ENCODE measurements at regions not wholly inside any gene's neighbourhood (a gene's known extent, or its start where the extent isn't known, plus 50 kb on each side); places are given as distances from the start of the nearest gene placed in this dataset.

DNA sequence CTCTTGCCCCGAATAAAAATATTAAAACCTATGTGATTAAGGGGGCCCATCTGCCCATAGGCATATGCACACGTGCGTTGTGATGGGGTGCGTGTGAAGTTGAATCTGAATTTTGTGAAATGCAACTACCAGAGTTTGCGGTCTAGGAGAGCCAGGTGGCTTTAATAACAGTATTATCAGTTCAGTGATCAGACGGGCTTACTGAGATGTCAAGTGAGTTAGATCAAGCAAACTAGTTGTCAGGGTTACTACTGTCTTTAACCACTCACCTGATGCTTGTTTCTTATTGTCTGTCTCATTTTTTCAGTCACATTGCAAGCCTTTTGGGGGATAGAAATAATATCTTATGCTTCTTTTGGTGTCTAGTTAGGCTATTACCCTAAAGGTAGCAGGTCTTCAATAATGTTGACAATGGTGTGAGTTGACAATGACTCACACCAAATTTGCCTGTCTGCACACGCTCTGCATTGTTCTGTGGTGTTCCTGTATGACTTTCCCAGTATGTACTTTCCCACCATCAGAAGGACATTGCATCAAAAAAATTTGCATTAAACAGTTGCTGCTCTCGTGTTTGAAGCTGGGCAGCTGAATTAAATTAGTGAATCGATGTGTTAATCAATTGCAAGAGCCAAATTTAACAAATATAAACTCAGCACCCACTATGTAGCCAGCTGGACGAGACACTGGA is 103.1 kb upstream of the NAA20 start:
- Histone ChIP-seq H3K36me3 (peaks cover 0 to 6% (median 0%) of the 10 kb centered on the region in 9 donors), H3K9me3 (no peaks in the 10 kb centered on the region), H3K4me3 (no peak overlapping the region), H3K27ac (peak overlapping the region in 3 of 12 donors; percentile 30 to 89 (median 55)), H3K27me3 (no peaks in the 10 kb centered on the region), H3K4me1 (peaks cover 3 to 99% (median 69%) of the 10 kb centered on the region in 12 donors)
- no peak for DNase-seq
- 86 to 89% (median 88%) methylated on average over 10 of the region's 10 CpGs for WGBS, 4 donors
- TF ChIP-seq POLR2A (IDR thresholded peaks at IDR 0.05), result no peak
- intact Hi-C loops (cut with DNase I), result no loop called here
- ATAC-seq, result no peak

DNA sequence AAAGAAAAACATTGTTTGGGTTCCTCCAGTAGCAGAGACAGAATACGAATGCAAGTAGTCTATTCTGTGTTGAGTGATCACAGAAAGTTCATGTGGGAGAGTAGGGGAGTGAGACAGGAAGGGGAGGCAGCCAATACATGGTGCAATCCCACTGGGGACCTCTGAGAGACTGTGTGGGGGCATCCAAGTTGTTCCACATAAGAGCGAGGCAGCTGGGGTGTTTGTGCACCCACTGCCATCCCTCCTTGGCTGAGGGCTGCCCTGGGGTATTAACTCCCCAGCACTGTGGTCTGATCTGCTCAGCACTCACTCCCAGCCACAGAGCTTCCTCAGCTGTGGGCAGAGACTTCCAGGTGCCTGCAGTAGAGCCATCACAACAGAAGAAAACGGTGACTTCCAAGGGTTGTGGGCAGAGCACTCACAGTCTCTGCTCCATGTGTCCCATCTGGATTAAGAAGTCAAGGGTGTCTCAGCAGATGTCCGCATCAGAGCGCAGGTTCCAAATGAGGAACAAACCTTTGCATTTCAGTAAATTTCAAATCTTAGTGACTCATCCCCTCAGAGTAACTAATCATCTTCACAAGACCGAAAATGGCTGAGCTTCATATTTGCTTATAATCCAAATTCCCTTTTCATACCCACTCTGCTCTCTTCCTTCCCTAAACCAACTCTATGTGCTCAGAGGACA is 101.9 kb upstream of the NAA20 start:
- intact Hi-C loops (cut with DNase I), result no loop called here

DNA sequence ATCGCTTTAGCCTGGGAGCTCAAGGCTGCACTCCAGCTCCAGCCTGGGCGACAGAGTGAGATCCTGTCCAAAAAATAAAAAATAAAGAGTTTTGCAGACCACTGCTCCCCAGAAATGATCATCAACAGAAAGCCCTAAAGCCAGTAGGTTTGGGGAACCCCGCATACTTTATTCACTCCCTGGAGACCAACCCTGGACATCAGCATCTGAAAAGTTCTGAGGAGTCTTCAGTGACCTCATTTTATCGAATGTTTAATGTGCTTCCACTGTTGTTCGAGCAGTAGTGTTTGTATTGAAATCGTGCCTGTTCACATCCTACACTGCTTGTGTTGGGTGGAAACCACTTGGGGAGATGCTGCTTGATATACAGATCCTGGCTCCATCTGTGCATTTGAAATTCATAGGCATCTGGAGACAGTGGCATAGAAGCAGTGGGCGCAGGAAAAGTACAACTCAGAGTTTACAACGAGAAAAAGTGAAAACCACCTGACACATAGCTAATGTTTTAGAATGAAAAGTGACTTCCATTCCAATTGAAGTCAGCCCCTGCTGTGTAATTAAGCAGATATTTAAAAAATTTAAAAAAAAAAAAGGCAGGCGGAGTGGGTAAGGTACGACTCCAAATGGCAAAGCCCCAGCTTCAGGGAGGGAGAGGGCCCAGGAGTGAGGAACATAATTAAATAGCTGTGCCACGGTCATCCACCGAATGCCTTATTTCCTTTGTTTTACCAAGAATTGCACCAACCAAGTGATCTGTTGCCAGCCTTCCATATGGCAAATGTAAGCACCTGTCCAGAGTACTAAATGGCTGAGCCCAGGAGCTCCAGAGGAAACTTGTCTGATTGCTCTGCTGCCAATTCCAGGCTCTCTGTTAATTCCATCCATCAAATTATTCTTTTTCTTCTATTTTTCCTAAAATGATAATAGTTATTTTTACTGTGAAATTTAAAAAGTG is 100.4 kb upstream of the NAA20 start:
- H3K27ac ChIP-seq, result peak overlapping the region in 7 of 12 donors; percentile 11 to 89 (median 33)

More for the DNA sequence above, 101.9 kb upstream of the NAA20 start:
- ATAC-seq (peak in 3 of 4 donors; percentile 23 to 72 (median 55)), DNase-seq (no peak)
- Histone ChIP-seq H3K27me3 (no peaks in the 10 kb centered on the region), H3K4me1 (peaks cover 3 to 91% (median 67%) of the 10 kb centered on the region in 12 donors), H3K27ac (peak overlapping the region in 10 of 12 donors; percentile 0 to 89 (median 38)), H3K36me3 (peaks cover 0 to 6% (median 0%) of the 10 kb centered on the region in 9 donors), H3K4me3 (peak overlapping the region in 1 of 12 donors; percentile 2), H3K9me3 (no peaks in the 10 kb centered on the region)
- TF ChIP-seq, protein P1, sequence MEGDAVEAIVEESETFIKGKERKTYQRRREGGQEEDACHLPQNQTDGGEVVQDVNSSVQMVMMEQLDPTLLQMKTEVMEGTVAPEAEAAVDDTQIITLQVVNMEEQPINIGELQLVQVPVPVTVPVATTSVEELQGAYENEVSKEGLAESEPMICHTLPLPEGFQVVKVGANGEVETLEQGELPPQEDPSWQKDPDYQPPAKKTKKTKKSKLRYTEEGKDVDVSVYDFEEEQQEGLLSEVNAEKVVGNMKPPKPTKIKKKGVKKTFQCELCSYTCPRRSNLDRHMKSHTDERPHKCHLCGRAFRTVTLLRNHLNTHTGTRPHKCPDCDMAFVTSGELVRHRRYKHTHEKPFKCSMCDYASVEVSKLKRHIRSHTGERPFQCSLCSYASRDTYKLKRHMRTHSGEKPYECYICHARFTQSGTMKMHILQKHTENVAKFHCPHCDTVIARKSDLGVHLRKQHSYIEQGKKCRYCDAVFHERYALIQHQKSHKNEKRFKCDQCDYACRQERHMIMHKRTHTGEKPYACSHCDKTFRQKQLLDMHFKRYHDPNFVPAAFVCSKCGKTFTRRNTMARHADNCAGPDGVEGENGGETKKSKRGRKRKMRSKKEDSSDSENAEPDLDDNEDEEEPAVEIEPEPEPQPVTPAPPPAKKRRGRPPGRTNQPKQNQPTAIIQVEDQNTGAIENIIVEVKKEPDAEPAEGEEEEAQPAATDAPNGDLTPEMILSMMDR (IDR thresholded peaks at IDR 0.05), result no peak
- TF ChIP-seq POLR2A (IDR thresholded peaks at IDR 0.05), result no peak
- 64 to 66% (median 65%) methylated on average over 6 of the region's 6 CpGs for WGBS, 4 donors

DNA sequence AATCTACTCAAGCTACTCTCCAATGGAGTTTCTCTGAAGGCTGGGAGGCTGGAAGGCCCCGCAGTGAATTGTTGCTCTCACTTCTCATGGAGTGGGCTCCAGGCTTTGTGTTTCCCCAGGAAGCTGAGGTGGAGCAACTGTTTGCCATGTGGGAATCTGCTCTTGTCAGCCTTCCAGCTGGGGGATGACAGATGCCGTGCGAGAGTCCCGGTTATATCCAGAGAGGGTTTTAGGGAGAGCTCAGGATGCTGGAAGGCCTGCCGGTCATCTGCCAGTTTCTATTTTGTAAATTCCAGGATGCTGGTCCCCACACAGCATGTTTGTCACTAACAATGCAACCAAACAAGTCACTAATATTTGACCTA is 98.2 kb upstream of the NAA20 start:
- DNase-seq (peak in 2 of 5 donors; percentile 34 to 49), ATAC-seq (peak in 1 of 4 donors; percentile 14)
- Histone ChIP-seq H3K4me3 (no peak overlapping the region), H3K27ac (peak overlapping the region in 7 of 12 donors; percentile 8 to 89 (median 28)), H3K4me1 (peaks cover 10 to 93% (median 83%) of the 10 kb centered on the region in 12 donors), H3K9me3 (no peaks in the 10 kb centered on the region), H3K27me3 (no peaks in the 10 kb centered on the region), H3K36me3 (no peaks in the 10 kb centered on the region)
- no peak for TF ChIP-seq POLR2A (IDR thresholded peaks at IDR 0.05)
- TF ChIP-seq, protein P1 (IDR thresholded peaks at IDR 0.05), result no peak
- WGBS, 4 donors, result 33 to 46% (median 37%) methylated on average over 5 of the region's 5 CpGs
- intact Hi-C loops (cut with DNase I), result no loop called here

More for the DNA sequence above, 100.4 kb upstream of the NAA20 start:
- no peaks in the 10 kb centered on the region for H3K9me3 ChIP-seq
- WGBS, 4 donors, result 70 to 77% (median 72%) methylated on average over 12 of the region's 12 CpGs
- peaks cover 0 to under 1% (median 0%) of the 10 kb centered on the region in 9 donors for H3K36me3 ChIP-seq
- no peaks in the 10 kb centered on the region for H3K27me3 ChIP-seq
- H3K4me1 ChIP-seq, result peaks cover 3 to 91% (median 75%) of the 10 kb centered on the region in 12 donors
- TF ChIP-seq, protein P1 (IDR thresholded peaks at IDR 0.05), result no peak
- no peak for TF ChIP-seq POLR2A (IDR thresholded peaks at IDR 0.05)
- DNase-seq (no peak), ATAC-seq (no peak)
- no peak overlapping the region for H3K4me3 ChIP-seq
- intact Hi-C loops (cut with DNase I), result no loop called here

Data from heart left ventricle (tissue), 16 donors.